Left forelimb (tissue), 1 donor: ENCODE measurements at regions not wholly inside any gene's neighbourhood (a gene's known extent, or its start where the extent isn't known, plus 50 kb on each side); places are given as distances from the start of the nearest gene placed in this dataset.
"Not testable (repeated sequence)": the region's sequence is repeated elsewhere in the genome, so short reads cannot be mapped to it uniquely, and the experiment has no call there.

Source experiments
- DNase-seq: peaks from one replicate; pipeline ENCODE4 v3.0.0-alpha.2; 2018; ENCODE audit warnings: low spot score

DNA sequence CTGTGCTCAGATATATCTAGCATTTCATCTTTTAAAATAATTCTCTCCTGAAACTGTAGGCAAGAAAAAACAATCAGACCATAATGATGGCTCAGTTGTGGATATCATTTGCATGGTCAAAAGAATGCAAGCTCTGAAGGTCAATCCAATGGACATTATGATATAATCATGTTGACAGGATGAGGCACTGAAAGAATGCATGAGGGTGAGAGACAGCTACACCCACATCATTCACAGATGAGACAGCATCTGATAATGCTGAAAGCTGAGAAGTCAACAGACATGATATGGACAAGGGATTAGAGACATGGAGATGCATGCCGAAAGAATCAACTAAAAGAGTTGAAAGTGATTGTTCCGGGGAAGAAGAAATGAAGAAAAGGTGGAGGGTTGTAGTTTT lies 346.4 kb upstream of the CDH5 start:
- no peak for DNase-seq

DNA sequence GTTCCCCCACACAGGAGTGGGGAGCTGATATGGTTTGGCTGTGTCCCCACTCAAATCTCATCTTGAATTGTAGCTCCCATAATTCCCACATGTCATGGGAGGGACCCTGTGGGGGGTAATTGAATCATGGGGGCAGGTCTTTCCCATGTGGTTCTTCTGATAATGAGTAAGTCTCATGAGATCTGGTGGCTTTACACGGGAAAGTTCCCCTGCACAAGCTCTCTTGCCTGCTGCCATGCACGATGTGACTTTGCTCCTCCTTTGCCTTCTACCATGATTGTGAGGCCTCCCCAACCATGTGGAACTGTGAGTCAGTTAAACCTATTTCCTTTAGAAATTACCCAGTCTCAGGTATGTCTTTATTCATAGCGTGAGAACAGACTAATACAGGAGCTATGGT lies 347.0 kb upstream of the CDH5 start:
- not testable (repeated sequence) for DNase-seq

DNA sequence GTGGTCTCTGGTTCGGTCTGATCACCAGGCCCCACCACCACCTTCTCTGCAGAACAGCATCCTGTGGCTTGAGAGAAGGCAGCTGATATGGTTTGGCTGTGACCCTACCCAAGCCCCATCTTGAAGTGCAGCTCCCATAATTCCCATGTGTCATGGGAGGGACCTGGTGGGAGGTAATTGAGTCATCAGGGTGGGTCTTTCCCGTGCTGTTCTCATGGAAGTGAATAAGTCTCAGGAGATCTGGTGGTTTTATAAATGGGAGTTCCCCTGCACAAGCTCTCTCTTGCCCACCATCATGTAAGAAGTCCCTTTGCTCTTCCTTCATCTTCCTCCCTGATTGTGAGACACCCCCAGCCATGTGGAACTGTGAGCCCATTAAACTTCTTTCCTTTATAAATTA lies 352.3 kb upstream of the CDH5 start:
- DNase-seq, result no peak

- no peak for DNase-seq
These were observed 353.0 kb upstream of the CDH5 start for GRCh38 chr16:66013486-66013885.

- no peak for DNase-seq
These were observed 358.4 kb upstream of the CDH5 start for GRCh38 chr16:66008136-66008535.

GRCh38 chr16:66007717-66008116 lies 358.8 kb upstream of the CDH5 start:
- DNase-seq, result no peak

DNA sequence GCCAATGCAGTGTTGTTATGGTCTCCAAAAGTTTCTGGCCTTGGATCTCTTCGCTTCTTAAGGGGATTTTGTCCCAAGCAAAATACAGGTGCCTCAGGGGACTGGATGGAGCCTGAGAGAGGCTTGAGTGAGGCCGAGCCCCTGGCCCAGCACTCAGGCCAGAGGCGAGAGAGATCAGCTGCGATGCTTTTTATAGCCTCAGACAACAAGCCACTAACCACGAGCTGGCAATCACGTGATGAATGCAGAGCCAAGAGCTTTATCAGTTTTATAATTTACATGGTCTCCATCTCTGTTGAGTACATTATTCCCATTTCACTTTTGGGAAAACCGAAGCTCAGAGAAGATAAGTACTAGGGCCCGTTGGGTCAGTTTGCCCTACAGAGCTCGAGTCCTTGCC lies 360.0 kb upstream of the CDH5 start:
- no peak for DNase-seq

- DNase-seq, result no peak
These were observed 361.8 kb upstream of the CDH5 start for GRCh38 chr16:66004699-66005098.

- no peak for DNase-seq
These were observed 363.3 kb upstream of the CDH5 start for GRCh38 chr16:66003201-66003600.

DNA sequence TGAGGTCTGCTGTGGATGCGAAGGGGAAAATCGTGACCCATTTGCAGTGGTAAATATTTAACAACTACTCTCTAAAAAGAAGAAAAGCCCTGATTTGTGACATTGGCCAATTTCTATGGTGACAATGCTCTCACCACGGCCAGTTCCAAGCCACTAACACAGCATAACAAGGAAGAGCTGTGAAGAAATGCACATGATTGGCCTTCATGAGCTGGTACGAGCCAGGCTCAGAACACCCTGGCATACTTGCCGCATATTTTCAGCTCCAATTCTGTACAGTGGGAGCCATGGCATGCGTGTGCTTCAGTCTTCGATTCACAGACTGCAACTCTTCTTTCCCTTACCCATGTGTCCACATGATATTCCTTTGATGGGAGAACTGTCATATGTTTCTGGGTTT lies 363.9 kb upstream of the CDH5 start:
- DNase-seq, result no peak

DNA sequence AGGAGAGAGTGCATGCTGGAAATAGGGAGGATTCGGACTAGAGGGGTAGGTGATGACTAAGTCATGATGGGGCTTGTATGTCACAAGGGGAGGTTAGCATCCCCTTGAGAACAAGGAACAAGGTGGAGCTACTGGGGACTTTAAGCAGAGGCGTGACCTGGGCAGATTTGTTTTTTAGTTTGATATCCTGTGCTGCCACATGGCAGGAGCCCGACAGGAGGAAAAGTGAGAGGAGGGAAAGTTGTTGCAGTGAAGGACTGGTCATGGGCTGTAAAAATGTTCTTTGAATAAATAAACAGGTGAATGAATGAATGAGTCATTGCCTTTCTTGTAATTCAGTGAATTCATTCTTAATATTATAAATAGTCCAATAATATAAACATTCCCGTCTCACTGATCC lies 365.1 kb upstream of the CDH5 start:
- DNase-seq, result no peak

GRCh38 chr16:65998443-65998842 lies 368.0 kb upstream of the CDH5 start:
- no peak for DNase-seq

DNA sequence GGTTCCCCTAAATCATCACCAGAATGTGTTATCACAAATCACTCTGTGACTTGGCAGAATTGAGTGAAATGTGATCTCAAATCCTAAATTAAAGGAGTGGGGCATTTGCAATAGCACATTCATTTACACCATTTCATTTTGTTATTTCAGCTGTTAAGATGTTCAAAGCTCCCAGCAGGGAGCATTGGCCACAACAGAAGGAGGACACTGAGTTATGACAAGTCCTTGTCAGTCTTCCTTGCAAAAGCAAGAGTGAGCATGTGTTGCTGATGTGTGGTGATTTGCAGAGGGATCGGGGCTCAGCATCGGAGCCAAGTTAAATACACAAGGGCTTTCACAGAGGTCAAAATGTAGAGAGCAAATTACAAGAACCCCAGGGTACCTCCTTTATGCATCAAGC lies 372.2 kb upstream of the CDH5 start:
- DNase-seq, result no peak

- DNase-seq, result no peak
These were observed 375.3 kb upstream of the CDH5 start for GRCh38 chr16:65991149-65991701.

GRCh38 chr16:65989861-65990604 lies 376.5 kb upstream of the CDH5 start:
- DNase-seq, result no peak

DNA sequence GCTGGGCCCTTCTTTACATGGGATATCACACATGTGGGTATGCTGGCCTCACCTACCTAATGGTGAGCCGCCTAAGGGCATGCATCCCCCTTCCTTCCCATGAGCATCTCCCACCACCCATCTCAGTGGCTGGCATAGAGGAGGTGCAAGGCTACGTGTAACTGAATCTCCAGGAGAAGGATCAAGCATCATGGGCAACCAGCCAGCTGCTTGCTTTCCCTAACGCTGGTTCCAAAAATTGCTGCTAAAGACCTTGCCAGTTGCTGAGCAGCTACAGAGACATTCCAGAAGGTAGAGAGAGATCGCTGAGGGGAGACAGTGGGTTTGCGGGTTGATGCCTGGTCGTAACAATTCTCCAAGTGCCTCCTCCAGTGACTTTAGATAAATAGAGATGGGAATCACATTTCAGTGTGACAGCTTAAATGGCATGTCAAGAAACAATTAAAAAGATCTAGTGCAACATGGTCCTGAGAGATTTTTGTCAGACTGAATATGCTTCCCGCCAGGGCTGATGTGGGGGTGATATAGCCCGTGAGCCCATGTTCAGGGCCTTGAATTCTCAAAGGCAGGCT lies 378.4 kb upstream of the CDH5 start:
- no peak for DNase-seq

GRCh38 chr16:65984296-65984695 lies 382.2 kb upstream of the CDH5 start:
- DNase-seq, result no peak

DNA sequence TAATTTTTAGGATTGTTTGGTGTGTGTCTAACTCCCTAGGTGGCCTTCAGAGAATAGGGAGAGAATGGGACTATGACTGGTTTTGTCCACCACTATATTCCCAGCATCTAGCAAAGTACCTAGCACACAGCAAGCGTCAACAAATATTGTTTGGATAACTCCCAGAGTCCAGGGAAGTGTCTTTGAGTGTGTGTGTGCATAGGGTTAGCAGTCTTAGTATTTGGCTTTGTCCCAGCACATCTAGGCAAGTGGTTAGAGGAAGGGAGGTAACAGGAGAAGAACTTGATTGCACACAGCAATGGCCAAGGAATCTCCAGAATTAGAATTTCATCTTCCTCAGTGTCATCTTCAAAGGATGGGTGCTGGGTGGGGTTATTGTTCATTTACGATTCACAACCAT lies 385.4 kb upstream of the CDH5 start:
- no peak for DNase-seq

- DNase-seq, result no peak
These were observed 391.3 kb upstream of the CDH5 start for GRCh38 chr16:65975049-65975708.

GRCh38 chr16:65967376-65967775 lies 399.1 kb upstream of the CDH5 start:
- DNase-seq, result no peak

- no peak for DNase-seq
These were observed 400.9 kb upstream of the CDH5 start for GRCh38 chr16:65965628-65966027.

DNA sequence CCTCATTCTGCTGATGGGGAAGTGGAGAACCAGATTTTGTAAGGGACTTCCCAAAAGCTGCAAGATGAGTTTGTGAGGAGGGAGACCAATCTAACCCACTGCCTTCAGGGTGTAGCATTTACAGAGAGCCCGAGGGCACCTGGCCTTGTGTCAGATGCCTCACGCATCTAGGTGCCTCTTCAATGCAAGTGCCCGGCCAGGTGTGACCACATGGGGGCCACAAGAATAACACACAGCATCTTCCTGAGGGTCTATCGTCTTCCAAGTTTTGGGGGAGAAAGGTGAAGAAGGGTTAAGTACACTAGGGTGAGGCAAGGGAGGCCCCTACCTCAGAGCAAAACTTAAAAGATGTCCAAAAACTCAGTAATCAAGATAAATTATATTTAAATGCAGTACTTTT lies 401.7 kb upstream of the CDH5 start:
- DNase-seq, result no peak

DNA sequence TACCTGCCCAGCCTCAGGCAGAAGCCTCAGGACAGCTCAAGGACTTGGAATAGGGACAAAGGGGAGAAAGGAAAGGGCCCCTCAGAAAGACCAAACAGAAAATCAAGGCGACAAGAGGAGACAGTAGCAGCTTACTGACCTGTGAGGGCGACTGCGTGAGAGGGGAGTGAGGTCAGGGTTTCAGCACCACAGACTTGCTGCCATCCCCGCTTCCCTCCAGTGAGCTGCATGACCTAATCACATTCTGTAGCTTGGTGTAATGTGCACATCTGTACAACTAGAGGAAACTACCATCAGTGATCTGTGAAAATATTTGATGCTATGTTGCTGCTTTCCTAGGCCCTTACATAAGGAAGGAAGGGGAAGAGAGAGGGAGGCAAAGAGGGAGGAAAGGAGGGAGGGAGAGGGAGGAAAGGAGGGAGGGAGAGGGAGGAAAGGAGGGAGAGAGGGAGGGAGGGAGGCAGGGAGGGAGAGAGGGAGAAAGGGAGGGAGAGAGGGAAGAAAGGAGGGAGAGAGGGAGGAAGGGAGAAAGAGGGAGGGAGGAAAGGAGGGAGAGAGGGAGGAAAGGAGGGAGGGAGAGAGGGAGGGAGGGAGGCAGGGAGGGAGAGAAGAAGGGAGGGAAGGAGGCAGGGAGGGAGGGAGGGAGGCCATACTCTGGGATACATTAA lies 404.9 kb upstream of the CDH5 start:
- no peak for DNase-seq
